Tibial nerve (tissue), 4 donors: ENCODE measurements at regions not wholly inside any gene's neighbourhood (a gene's known extent, or its start where the extent isn't known, plus 50 kb on each side); places are given as distances from the start of the nearest gene placed in this dataset.

ENCODE experiments used
- DNase-seq, 2 donors: peaks; one replicate each; pipeline ENCODE4 v3.0.0-alpha.2; 2019; ENCODE audit warnings: low spot score in 2 of 2
- H3K27ac ChIP-seq, 4 donors: fragments of 200-600 bp; sonication (generic) in 3 of 4; one replicate each; pipeline ENCODE4 v1.5.1; 2017 to 2019; ENCODE audit warnings: mild to moderate bottlenecking in 1 of 4
- H3K27me3 ChIP-seq, 2 donors: fragments of 200-600 bp; sonication (generic) in 1 of 2; one replicate each; pipeline versions ENCODE4 v1.5.1 to v1.6.0; 2017 to 2019
- H3K36me3 ChIP-seq, 3 donors: fragments of 200-600 bp; sonication (generic); one replicate each; pipeline ENCODE4 v1.5.1; 2018 to 2019
- H3K4me1 ChIP-seq, 4 donors: fragments of 200-600 bp; sonication (generic) in 3 of 4; one replicate each; pipeline ENCODE4 v1.5.1; 2017 to 2019
- H3K4me3 ChIP-seq, 4 donors: fragments of 200-600 bp; sonication (generic) in 3 of 4; one replicate each; pipeline ENCODE4 v1.5.1; 2017 to 2019; ENCODE audit warnings: mild to moderate bottlenecking in 1 of 4, moderate library complexity in 1 of 4
- H3K9me3 ChIP-seq, 4 donors: fragments of 200-600 bp; sonication (generic) in 3 of 4; one replicate each; pipeline ENCODE4 v1.5.1; 2017 to 2019
- EP300 ChIP-seq, 2 donors: sonication (generic); formaldehyde crosslinking; IDR thresholded peaks; one replicate each; pipeline ENCODE4 v1.6.1; 2017; ENCODE audit warnings: antibody characterized with exemption in 2 of 2, mild to moderate bottlenecking in 1 of 2
- POLR2A ChIP-seq, 2 donors: fragments of 450-650 bp; IDR thresholded peaks; one replicate each; pipeline ENCODE4 v1.6.1; 2017; ENCODE audit warnings: antibody characterized with exemption in 2 of 2, mild to moderate bottlenecking in 2 of 2, moderate library complexity in 2 of 2
- WGBS, 2 donors: methylation state at CpG; one replicate each; pipeline ENCODE4 v1.1.5; 2018; 5-methylcytosine and 5-hydroxymethylcytosine counted together
- TF ChIP-seq, protein P1 (sequence below), 5 experiments: fragments of 200-600 bp in 3 of 5; fragments of 450-650 bp in 2 of 5; sonication (generic) in 3 of 5; IDR thresholded peaks; one replicate each; pipeline ENCODE4 v1.5.1; 2016 to 2019; ENCODE audit warnings: antibody characterized with exemption in 5 of 5, mild to moderate bottlenecking in 3 of 5, moderate library complexity in 2 of 5

DNA sequence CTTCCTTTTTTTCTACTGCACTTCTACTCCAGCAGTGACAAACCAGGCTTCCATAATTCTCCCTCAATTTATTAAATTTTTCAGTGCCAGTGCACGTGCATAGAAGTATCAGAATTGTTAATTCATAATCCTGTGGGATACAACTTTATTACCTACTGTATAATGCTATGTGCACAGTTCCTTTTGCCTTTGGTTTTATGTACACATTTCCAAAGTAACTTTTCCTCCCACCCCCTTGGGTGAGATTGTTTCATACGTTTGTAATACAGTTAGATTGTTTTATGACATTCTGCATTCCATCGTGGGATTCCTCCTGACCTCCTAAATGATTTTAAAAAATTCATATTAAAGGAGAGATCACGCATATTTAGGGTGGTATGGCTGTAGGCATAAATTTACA lies 128.1 kb downstream of the TTC6 start:
- no peaks in the 10 kb centered on the region for H3K36me3 ChIP-seq
- TF ChIP-seq POLR2A (IDR thresholded peaks at IDR 0.05) (no peak), EP300 (IDR thresholded peaks at IDR 0.05) (no peak)
- TF ChIP-seq, protein P1, sequence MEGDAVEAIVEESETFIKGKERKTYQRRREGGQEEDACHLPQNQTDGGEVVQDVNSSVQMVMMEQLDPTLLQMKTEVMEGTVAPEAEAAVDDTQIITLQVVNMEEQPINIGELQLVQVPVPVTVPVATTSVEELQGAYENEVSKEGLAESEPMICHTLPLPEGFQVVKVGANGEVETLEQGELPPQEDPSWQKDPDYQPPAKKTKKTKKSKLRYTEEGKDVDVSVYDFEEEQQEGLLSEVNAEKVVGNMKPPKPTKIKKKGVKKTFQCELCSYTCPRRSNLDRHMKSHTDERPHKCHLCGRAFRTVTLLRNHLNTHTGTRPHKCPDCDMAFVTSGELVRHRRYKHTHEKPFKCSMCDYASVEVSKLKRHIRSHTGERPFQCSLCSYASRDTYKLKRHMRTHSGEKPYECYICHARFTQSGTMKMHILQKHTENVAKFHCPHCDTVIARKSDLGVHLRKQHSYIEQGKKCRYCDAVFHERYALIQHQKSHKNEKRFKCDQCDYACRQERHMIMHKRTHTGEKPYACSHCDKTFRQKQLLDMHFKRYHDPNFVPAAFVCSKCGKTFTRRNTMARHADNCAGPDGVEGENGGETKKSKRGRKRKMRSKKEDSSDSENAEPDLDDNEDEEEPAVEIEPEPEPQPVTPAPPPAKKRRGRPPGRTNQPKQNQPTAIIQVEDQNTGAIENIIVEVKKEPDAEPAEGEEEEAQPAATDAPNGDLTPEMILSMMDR (IDR thresholded peaks at IDR 0.05) = no peak
- no peaks in the 10 kb centered on the region for H3K4me1 ChIP-seq
- no peak for DNase-seq
- 42 to 48% methylated on average over 4 of the region's 4 CpGs for WGBS, 2 donors
- no peak overlapping the region for H3K4me3 ChIP-seq
- H3K27me3 ChIP-seq = no peaks in the 10 kb centered on the region
- no peaks in the 10 kb centered on the region for H3K9me3 ChIP-seq
- no peak overlapping the region for H3K27ac ChIP-seq

DNA sequence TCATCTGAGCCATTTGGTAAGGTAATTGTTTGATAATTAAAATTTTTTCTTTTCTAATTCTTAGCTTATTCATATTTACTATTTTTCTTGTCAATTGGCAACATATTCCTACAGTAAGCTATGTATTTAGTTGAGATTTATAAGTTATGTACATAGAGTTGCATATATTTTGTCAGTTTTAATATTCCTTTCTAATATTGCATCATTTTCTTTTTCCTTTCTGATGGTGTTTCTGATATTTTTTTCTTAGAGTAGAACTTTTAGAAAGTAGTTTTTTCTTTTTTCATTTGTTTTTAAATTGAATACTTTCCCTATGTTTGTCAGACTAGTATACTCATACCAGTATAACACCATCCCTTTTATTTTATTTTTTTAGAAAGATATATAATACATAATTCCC lies 131.3 kb downstream of the TTC6 start:
- Histone ChIP-seq H3K9me3 (no peaks in the 10 kb centered on the region), H3K4me3 (no peak overlapping the region), H3K36me3 (no peaks in the 10 kb centered on the region), H3K27me3 (no peaks in the 10 kb centered on the region), H3K4me1 (no peaks in the 10 kb centered on the region), H3K27ac (no peak overlapping the region)
- TF ChIP-seq, protein P1 (IDR thresholded peaks at IDR 0.05) = no peak
- TF ChIP-seq POLR2A (IDR thresholded peaks at IDR 0.05) (no peak), EP300 (IDR thresholded peaks at IDR 0.05) (no peak)
- no peak for DNase-seq

GRCh38 chr14:37729218-37729617 lies 133.8 kb downstream of the TTC6 start:
- H3K4me3 ChIP-seq = no peak overlapping the region
- TF ChIP-seq POLR2A (IDR thresholded peaks at IDR 0.05) = no peak
- TF ChIP-seq, protein P1 (IDR thresholded peaks at IDR 0.05) = no peak
- no peak for TF ChIP-seq EP300 (IDR thresholded peaks at IDR 0.05)
- DNase-seq = no peak
- H3K9me3 ChIP-seq = no peaks in the 10 kb centered on the region
- no peaks in the 10 kb centered on the region for H3K36me3 ChIP-seq
- H3K4me1 ChIP-seq = no peaks in the 10 kb centered on the region
- no peak overlapping the region for H3K27ac ChIP-seq
- WGBS, 2 donors = 86 to 91% methylated on average over 2 of the region's 2 CpGs
- H3K27me3 ChIP-seq = no peaks in the 10 kb centered on the region

DNA sequence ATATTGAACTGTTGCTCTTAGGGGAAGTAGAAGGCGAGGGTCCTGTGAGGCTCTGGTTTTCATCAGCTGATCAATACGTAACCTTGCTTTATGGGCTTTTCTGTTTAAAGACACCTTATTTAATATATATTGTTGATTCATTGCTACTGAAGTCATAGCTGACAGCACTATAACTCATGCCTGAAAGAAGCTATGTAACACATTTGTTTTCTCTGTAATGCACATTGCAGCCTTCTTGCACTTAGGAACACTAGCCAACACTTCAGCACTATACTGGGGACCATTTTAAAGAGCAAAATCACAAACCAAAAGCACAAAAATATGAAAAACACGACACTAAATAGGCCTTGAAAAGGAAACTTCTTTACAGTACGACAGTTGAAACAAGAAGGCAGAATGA lies 135.7 kb downstream of the TTC6 start:
- no peaks in the 10 kb centered on the region for H3K27me3 ChIP-seq
- 58% methylated on average over 4 of the region's 4 CpGs for WGBS, 2 donors
- DNase-seq = no peak
- no peaks in the 10 kb centered on the region for H3K36me3 ChIP-seq
- no peak overlapping the region for H3K27ac ChIP-seq
- TF ChIP-seq, protein P1 (IDR thresholded peaks at IDR 0.05) = no peak
- TF ChIP-seq POLR2A (IDR thresholded peaks at IDR 0.05) (no peak), EP300 (IDR thresholded peaks at IDR 0.05) (no peak)
- H3K4me3 ChIP-seq = no peak overlapping the region
- no peaks in the 10 kb centered on the region for H3K4me1 ChIP-seq
- H3K9me3 ChIP-seq = no peaks in the 10 kb centered on the region

DNA sequence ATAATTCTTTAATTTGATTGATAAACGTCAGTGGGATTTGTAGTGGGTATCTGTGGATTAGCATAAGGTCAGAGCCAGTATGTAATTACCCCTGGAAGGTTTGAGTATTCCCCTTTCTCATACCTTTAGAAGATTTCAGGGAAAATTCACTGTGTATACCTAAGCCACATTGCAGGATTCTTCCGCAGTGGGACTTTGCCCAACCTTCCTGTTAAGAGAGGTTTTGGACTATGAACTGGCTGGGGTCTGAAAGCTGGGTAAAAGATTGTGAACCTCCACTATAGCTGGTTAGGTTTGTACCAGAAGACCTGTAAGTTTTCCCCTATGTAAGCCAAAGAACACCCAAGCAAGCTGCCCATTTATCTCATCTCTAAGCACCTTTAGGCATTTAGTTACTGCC lies 150.2 kb downstream of the TTC6 start:
- Histone ChIP-seq H3K9me3 (no peaks in the 10 kb centered on the region), H3K4me3 (no peak overlapping the region), H3K4me1 (no peaks in the 10 kb centered on the region), H3K36me3 (no peaks in the 10 kb centered on the region), H3K27me3 (no peaks in the 10 kb centered on the region), H3K27ac (no peak overlapping the region)
- TF ChIP-seq, protein P1 (IDR thresholded peaks at IDR 0.05) = no peak
- TF ChIP-seq EP300 (IDR thresholded peaks at IDR 0.05) (no peak), POLR2A (IDR thresholded peaks at IDR 0.05) (no peak)
- no peak for DNase-seq
- 79 to 85% methylated on average over 2 of the region's 2 CpGs for WGBS, 2 donors
